Activated CD4-positive, alpha-beta T cell treated with anti-CD3 and anti-CD28 coated beads for 36 hours (primary cell): ENCODE measurements at regions not wholly inside any gene's neighbourhood (a gene's known extent, or its start where the extent isn't known, plus 50 kb on each side); places are given as distances from the start of the nearest gene placed in this dataset.

Experiments used
- ATAC-seq: fragments of 200-7000 bp; cut with Tn5 transposase; one replicate; pipeline ENCODE4 v1.10.0; 2021; ENCODE audit warnings: mild to moderate bottlenecking, moderate library complexity
- CTCF ChIA-PET: fragments of 350-600 bp; sonication (Branson Sonifier 250); formaldehyde crosslinking; loops from one replicate; lab custom pipeline; 2021; ENCODE audit warnings: antibody characterized with exemption; lab: Charles Lee
- POLR2A ChIA-PET: fragments of 350-600 bp; sonication (Branson Sonifier 250); formaldehyde crosslinking; loops from one replicate; lab custom pipeline; 2021; ENCODE audit warnings: antibody characterized with exemption, inconsistent platforms; lab: Charles Lee
- DNase-seq: peaks from one replicate; pipeline ENCODE4 v3.0.0-alpha.2; 2020
- H3K27ac Mint-ChIP-seq: one replicate; pipeline ENCODE4 v1.8.0; 2021; ENCODE audit warnings: mixed read lengths
- H3K27me3 Mint-ChIP-seq: one replicate; pipeline ENCODE4 v1.8.0; 2021; ENCODE audit warnings: mixed read lengths
- H3K36me3 Mint-ChIP-seq: one replicate; pipeline ENCODE4 v1.8.0; 2021; ENCODE audit warnings: low read depth, mixed read lengths
- H3K4me1 Mint-ChIP-seq: one replicate; pipeline ENCODE4 v1.8.0; 2021; ENCODE audit warnings: mixed read lengths
- H3K4me3 Mint-ChIP-seq: one replicate; pipeline ENCODE4 v1.8.0; 2021; ENCODE audit warnings: mild to moderate bottlenecking, moderate library complexity, mixed read lengths
- H3K9me3 Mint-ChIP-seq: one replicate; pipeline ENCODE4 v1.8.0; 2021; ENCODE audit warnings: low read depth, mixed read lengths
- intact Hi-C, 2 experiments: fragments of 100-400 bp; cut with DNase I in 1 of 2; cut with micrococcal nuclease in 1 of 2; formaldehyde crosslinking; loops; one replicate each; pipeline versions ENCODE4 v1.14.2 to v1.15.1; 2022 to 2024; cut with DNase I, micrococcal nuclease

- intact Hi-C loops: no loop called here
- POLR2A ChIA-PET: no interaction called here
- CTCF ChIA-PET: no interaction called here
- no peaks in the 10 kb centered on the region for H3K36me3 Mint-ChIP-seq
- no peak for DNase-seq
- H3K9me3 Mint-ChIP-seq: peaks cover 2% of the 10 kb centered on the region
- H3K4me3 Mint-ChIP-seq: no peak overlapping the region
- H3K4me1 Mint-ChIP-seq: no peaks in the 10 kb centered on the region
- H3K27ac Mint-ChIP-seq: no peak overlapping the region
- ATAC-seq: no peak
- H3K27me3 Mint-ChIP-seq: no peaks in the 10 kb centered on the region
Observed at GRCh38 chr4:180789929-180790328, 1453.3 kb upstream of the TENM3 start.

- no peak overlapping the region for H3K4me3 Mint-ChIP-seq
- H3K9me3 Mint-ChIP-seq: peaks cover 2% of the 10 kb centered on the region
- ATAC-seq (no peak), DNase-seq (no peak)
- H3K4me1 Mint-ChIP-seq: no peaks in the 10 kb centered on the region
- H3K27ac Mint-ChIP-seq: no peak overlapping the region
- ChIA-PET CTCF (no interaction called here), POLR2A (no interaction called here)
- intact Hi-C loops: no loop called here
- no peaks in the 10 kb centered on the region for H3K36me3 Mint-ChIP-seq
- no peaks in the 10 kb centered on the region for H3K27me3 Mint-ChIP-seq
Observed at GRCh38 chr4:180790471-180790870, 1452.7 kb upstream of the TENM3 start.

- H3K4me1 Mint-ChIP-seq: no peaks in the 10 kb centered on the region
- H3K4me3 Mint-ChIP-seq: no peak overlapping the region
- H3K27ac Mint-ChIP-seq: no peak overlapping the region
- no peaks in the 10 kb centered on the region for H3K36me3 Mint-ChIP-seq
- ChIA-PET POLR2A (no interaction called here), CTCF (interaction anchor here (0.8 kb wide), 1 partner anchor 21 kb away, joined by 3 read pairs; no protein-coding TSS in a partner anchor)
- intact Hi-C loops: no loop called here
- H3K27me3 Mint-ChIP-seq: no peaks in the 10 kb centered on the region
- no peak for ATAC-seq
- H3K9me3 Mint-ChIP-seq: no peaks in the 10 kb centered on the region
- no peak for DNase-seq
Observed at GRCh38 chr4:180792541-180792940, 1450.7 kb upstream of the TENM3 start.

GRCh38 chr4:180794333-180794732 lies 1448.9 kb upstream of the TENM3 start:
- Mint-ChIP-seq H3K9me3 (no peaks in the 10 kb centered on the region), H3K27ac (no peak overlapping the region), H3K4me3 (no peak overlapping the region), H3K36me3 (no peaks in the 10 kb centered on the region), H3K4me1 (no peaks in the 10 kb centered on the region), H3K27me3 (no peaks in the 10 kb centered on the region)
- CTCF ChIA-PET: no interaction called here
- DNase-seq (no peak), ATAC-seq (no peak)
- intact Hi-C loops: no loop called here
- POLR2A ChIA-PET: no interaction called here

GRCh38 chr4:180798036-180798577 lies 1445.1 kb upstream of the TENM3 start:
- ChIA-PET POLR2A (no interaction called here), CTCF (no interaction called here)
- Mint-ChIP-seq H3K36me3 (no peaks in the 10 kb centered on the region), H3K27me3 (no peaks in the 10 kb centered on the region), H3K27ac (no peak overlapping the region), H3K4me1 (no peaks in the 10 kb centered on the region), H3K4me3 (no peak overlapping the region), H3K9me3 (no peaks in the 10 kb centered on the region)
- DNase-seq: no peak
- intact Hi-C loops: no loop called here
- no peak for ATAC-seq

- intact Hi-C loops: no loop called here
- no peaks in the 10 kb centered on the region for H3K9me3 Mint-ChIP-seq
- POLR2A ChIA-PET: no interaction called here
Observed at GRCh38 chr4:180799798-180800197, 1443.4 kb upstream of the TENM3 start.

GRCh38 chr4:180805101-180805500 lies 1438.1 kb upstream of the TENM3 start:
- Mint-ChIP-seq H3K27me3 (no peaks in the 10 kb centered on the region), H3K4me1 (no peaks in the 10 kb centered on the region), H3K36me3 (no peaks in the 10 kb centered on the region), H3K4me3 (no peak overlapping the region), H3K9me3 (no peaks in the 10 kb centered on the region), H3K27ac (no peak overlapping the region)
- POLR2A ChIA-PET: no interaction called here
- intact Hi-C loops: no loop called here
- CTCF ChIA-PET: no interaction called here
- ATAC-seq: no peak
- DNase-seq: no peak

More at GRCh38 chr4:180799798-180800197, 1443.4 kb upstream of the TENM3 start:
- no peak for DNase-seq
- Mint-ChIP-seq H3K27ac (no peak overlapping the region), H3K4me3 (no peak overlapping the region), H3K4me1 (no peaks in the 10 kb centered on the region), H3K27me3 (no peaks in the 10 kb centered on the region), H3K36me3 (no peaks in the 10 kb centered on the region)
- ATAC-seq: no peak
- CTCF ChIA-PET: interaction anchor here (0.7 kb wide), 1 partner anchor 81 kb away, joined by 3 read pairs; no protein-coding TSS in a partner anchor

GRCh38 chr4:180808862-180809261 lies 1434.3 kb upstream of the TENM3 start:
- intact Hi-C loops: no loop called here
- no peak for ATAC-seq
- Mint-ChIP-seq H3K36me3 (no peaks in the 10 kb centered on the region), H3K27ac (no peak overlapping the region), H3K9me3 (no peaks in the 10 kb centered on the region), H3K27me3 (no peaks in the 10 kb centered on the region), H3K4me1 (no peaks in the 10 kb centered on the region), H3K4me3 (no peak overlapping the region)
- POLR2A ChIA-PET: no interaction called here
- CTCF ChIA-PET: no interaction called here
- no peak for DNase-seq

GRCh38 chr4:180809439-180809838 lies 1433.8 kb upstream of the TENM3 start:
- no peaks in the 10 kb centered on the region for H3K9me3 Mint-ChIP-seq
- POLR2A ChIA-PET: no interaction called here

GRCh38 chr4:180810581-180810980 lies 1432.6 kb upstream of the TENM3 start:
- ATAC-seq: no peak
- intact Hi-C loops: no loop called here
- no peak overlapping the region for H3K27ac Mint-ChIP-seq
- no peaks in the 10 kb centered on the region for H3K36me3 Mint-ChIP-seq
- H3K27me3 Mint-ChIP-seq: no peaks in the 10 kb centered on the region
- no peak overlapping the region for H3K4me3 Mint-ChIP-seq
- no peak for DNase-seq
- POLR2A ChIA-PET: no interaction called here
- H3K4me1 Mint-ChIP-seq: no peaks in the 10 kb centered on the region
- no peaks in the 10 kb centered on the region for H3K9me3 Mint-ChIP-seq
- CTCF ChIA-PET: no interaction called here

More at GRCh38 chr4:180809439-180809838, 1433.8 kb upstream of the TENM3 start:
- ATAC-seq (no peak), DNase-seq (no peak)
- CTCF ChIA-PET: no interaction called here
- Mint-ChIP-seq H3K27me3 (no peaks in the 10 kb centered on the region), H3K4me1 (no peaks in the 10 kb centered on the region), H3K4me3 (no peak overlapping the region), H3K36me3 (no peaks in the 10 kb centered on the region), H3K27ac (no peak overlapping the region)
- intact Hi-C loops: no loop called here

GRCh38 chr4:180811556-180811955 lies 1431.6 kb upstream of the TENM3 start:
- no peaks in the 10 kb centered on the region for H3K9me3 Mint-ChIP-seq
- no peak overlapping the region for H3K4me3 Mint-ChIP-seq
- intact Hi-C loops: no loop called here
- ATAC-seq (no peak), DNase-seq (no peak)
- no peaks in the 10 kb centered on the region for H3K4me1 Mint-ChIP-seq
- no peak overlapping the region for H3K27ac Mint-ChIP-seq
- H3K27me3 Mint-ChIP-seq: no peaks in the 10 kb centered on the region
- POLR2A ChIA-PET: no interaction called here
- CTCF ChIA-PET: interaction anchor here (0.6 kb wide), 1 partner anchor 98 kb away, joined by 3 read pairs; no protein-coding TSS in a partner anchor
- no peaks in the 10 kb centered on the region for H3K36me3 Mint-ChIP-seq

GRCh38 chr4:180812783-180813182 lies 1430.4 kb upstream of the TENM3 start:
- intact Hi-C loops: no loop called here
- CTCF ChIA-PET: interaction anchor here (0.6 kb wide), 2 partner anchors 134 to 1092 kb away, joined by 3 to 4 read pairs; no protein-coding TSS in a partner anchor
- DNase-seq: no peak
- H3K9me3 Mint-ChIP-seq: no peaks in the 10 kb centered on the region
- H3K27ac Mint-ChIP-seq: no peak overlapping the region
- POLR2A ChIA-PET: no interaction called here
- H3K27me3 Mint-ChIP-seq: no peaks in the 10 kb centered on the region
- H3K36me3 Mint-ChIP-seq: no peaks in the 10 kb centered on the region
- no peak for ATAC-seq
- H3K4me3 Mint-ChIP-seq: no peak overlapping the region
- H3K4me1 Mint-ChIP-seq: no peaks in the 10 kb centered on the region
